ENCODE measurements at regions not wholly inside any gene's neighbourhood (a gene's known extent, or its start where the extent isn't known, plus 50 kb on each side); places are given as distances from the start of the nearest gene placed in this dataset.

DNA sequence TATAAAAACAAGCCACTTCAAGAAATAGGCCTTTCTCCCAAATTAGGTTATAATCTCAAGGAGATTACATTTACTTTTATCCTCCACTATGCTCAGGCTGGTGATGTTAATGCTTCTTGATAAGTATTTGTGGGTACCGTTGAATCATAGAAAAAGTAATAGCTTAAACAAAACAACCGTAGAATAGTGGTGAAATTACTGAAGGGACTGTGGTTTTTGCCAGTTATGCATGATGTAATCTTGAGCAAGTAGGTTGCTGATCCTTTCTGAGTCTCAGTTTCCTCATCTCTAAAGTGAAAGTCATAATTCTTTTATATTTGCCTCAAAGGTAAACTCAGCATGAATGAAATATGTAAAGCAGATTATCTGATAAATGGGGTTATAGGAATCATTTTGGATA lies 187.3 kb upstream of the JAG1 start:
- Histone ChIP-seq H3K18ac (ENCODE audit: low read depth, low read length) (no peak overlapping the region), H3K79me1 (ENCODE audit: low read depth in 1 of 2, low read length in 2 of 2) (no peaks in the 10 kb centered on the region), H4K8ac (ENCODE audit: low read depth in 2 of 2, low read length in 2 of 2) (no peak overlapping the region), H2AFZ (replicated peaks; ENCODE audit: low read length, poor library complexity) (no peak overlapping the region), H4K91ac (ENCODE audit: insufficient read depth, low read depth, low read length) (no peak overlapping the region; the same call in 1 of the 2 replicates), H3K23ac (ENCODE audit: low read depth, low read length) (no peak overlapping the region), H3K4me3 (ENCODE audit: insufficient read depth, low read depth, low read length) (no peak overlapping the region), H3K56ac (ENCODE audit: extremely low read depth, insufficient read depth, low read length) (no peak overlapping the region), H3K27me3 (ENCODE audit: control insufficient read depth, insufficient read depth, low read length) (no peaks in the 10 kb centered on the region; the same call in 1 of the 2 replicates), H2BK5ac (ENCODE audit: low read depth, low read length, poor library complexity, severe bottlenecking) (no peak overlapping the region), H2BK15ac (ENCODE audit: low read depth, low read length) (no peak overlapping the region; the same call in 2 of the 3 replicates), H2AK9ac (replicated peaks; ENCODE audit: low read depth, low read length, poor library complexity) (no peak overlapping the region), H2AK5ac (ENCODE audit: low read depth, low read length) (no peak overlapping the region), H3K4ac (ENCODE audit: low read depth, low read length) (no peak overlapping the region), H3K14ac (replicated peaks; ENCODE audit: low read depth, low read length) (no peak overlapping the region), H4K20me1 (ENCODE audit: insufficient read depth, low read length) (no peaks in the 10 kb centered on the region), H3K9ac (ENCODE audit: low read depth, low read length) (no peak overlapping the region), H3K36me3 (ENCODE audit: control insufficient read depth, insufficient read depth, low read length) (no peaks in the 10 kb centered on the region), H3K27ac (ENCODE audit: insufficient read depth, low read length) (no peak overlapping the region), H3K4me1 (ENCODE audit: control insufficient read depth, insufficient read depth, low read length) (peaks cover 15% of the 10 kb centered on the region), H3K9me1 (ENCODE audit: insufficient read depth, low read length) (peaks cover 19% of the 10 kb centered on the region), H3K9me3 (ENCODE audit: control insufficient read depth, insufficient read depth, low read length) (no peaks in the 10 kb centered on the region), H3K4me2 (ENCODE audit: low read depth, low read length) (no peak overlapping the region), H2BK20ac (ENCODE audit: low read depth, low read length) (no peak overlapping the region), H2BK120ac (ENCODE audit: low read depth, low read length) (no peak overlapping the region), H4K5ac (ENCODE audit: low read depth, low read length) (no peak overlapping the region)
- no CpG with 5 or more reads among the region's 2 CpGs for WGBS, 2 experiments (ENCODE audit: extremely low coverage in 2 of 2, insufficient read length in 1 of 2)
- ChIA-PET POLR2A (ENCODE audit: unreplicated experiment) (no interaction called here), CTCF (no interaction called here)
- in situ Hi-C loops (cut with MboI; ENCODE audit: low sequenced_read_pairs): no loop called here
- BruUV-seq (replicated peaks): no TSS peak
- ATAC-seq (ENCODE audit: low read depth): 0 out of 2 replicates have a peak, but pooled peaks have one; percentile 33
- DNase-seq: peak; percentile 83
- TF ChIP-seq BHLHE40 (IDR thresholded peaks at IDR 0.05; ENCODE audit: low read depth, low read length) (no peak), CEBPB (IDR thresholded peaks at IDR 0.05; ENCODE audit: low read depth, low read length) (peak; percentile 82)
- dilution Hi-C loops (cut with HindIII; ENCODE audit: low sequenced_read_pairs, unreplicated experiment): no loop called here
- intact Hi-C loops (cut with micrococcal nuclease): loop anchor here (5.0 to 10.0 kb wide), 2 partner anchors 189 to 306 kb away; partner anchors contain the start of gene JAG1
